ENCODE measurements at regions not wholly inside any gene's neighbourhood (a gene's known extent, or its start where the extent isn't known, plus 50 kb on each side); places are given as distances from the start of the nearest gene placed in this dataset.

DNA sequence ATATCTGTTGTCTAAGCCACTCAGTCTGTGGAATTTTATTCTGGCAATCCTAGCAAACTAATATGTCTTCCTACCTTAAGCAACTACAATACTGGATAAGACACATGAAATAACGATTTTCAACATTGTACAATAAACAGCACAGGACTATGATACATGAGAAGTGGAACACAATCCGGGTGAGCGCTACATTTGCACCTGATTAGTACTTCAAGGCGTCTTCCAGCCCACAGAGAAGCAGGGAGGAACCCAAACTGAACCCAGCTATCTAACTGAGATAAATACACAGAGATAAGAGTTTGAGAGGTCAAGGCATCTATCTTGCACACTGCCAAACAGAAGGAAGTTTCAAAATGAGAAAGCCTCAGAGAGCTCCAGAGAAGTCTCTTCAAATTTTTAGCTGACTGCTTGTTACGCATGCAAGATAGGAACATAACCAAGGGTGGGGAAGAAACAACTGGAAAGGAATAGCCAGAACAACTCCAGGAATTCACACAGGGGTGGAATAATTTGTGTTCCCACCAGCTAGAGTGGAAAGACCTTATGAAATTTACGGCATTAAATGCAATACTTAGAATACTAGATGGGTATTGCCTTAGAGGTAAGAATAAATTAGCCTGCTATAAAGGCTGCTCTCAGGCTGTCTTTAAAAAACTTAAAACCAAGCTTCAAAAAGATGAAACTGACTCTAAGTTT, 481.8 kb downstream of the MTRR start (continued):
- TF ChIP-seq, protein P1, sequence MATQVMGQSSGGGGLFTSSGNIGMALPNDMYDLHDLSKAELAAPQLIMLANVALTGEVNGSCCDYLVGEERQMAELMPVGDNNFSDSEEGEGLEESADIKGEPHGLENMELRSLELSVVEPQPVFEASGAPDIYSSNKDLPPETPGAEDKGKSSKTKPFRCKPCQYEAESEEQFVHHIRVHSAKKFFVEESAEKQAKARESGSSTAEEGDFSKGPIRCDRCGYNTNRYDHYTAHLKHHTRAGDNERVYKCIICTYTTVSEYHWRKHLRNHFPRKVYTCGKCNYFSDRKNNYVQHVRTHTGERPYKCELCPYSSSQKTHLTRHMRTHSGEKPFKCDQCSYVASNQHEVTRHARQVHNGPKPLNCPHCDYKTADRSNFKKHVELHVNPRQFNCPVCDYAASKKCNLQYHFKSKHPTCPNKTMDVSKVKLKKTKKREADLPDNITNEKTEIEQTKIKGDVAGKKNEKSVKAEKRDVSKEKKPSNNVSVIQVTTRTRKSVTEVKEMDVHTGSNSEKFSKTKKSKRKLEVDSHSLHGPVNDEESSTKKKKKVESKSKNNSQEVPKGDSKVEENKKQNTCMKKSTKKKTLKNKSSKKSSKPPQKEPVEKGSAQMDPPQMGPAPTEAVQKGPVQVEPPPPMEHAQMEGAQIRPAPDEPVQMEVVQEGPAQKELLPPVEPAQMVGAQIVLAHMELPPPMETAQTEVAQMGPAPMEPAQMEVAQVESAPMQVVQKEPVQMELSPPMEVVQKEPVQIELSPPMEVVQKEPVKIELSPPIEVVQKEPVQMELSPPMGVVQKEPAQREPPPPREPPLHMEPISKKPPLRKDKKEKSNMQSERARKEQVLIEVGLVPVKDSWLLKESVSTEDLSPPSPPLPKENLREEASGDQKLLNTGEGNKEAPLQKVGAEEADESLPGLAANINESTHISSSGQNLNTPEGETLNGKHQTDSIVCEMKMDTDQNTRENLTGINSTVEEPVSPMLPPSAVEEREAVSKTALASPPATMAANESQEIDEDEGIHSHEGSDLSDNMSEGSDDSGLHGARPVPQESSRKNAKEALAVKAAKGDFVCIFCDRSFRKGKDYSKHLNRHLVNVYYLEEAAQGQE (IDR thresholded peaks at IDR 0.05): no peak
- TF ChIP-seq MAFK (IDR thresholded peaks at IDR 0.05; ENCODE audit: partially characterized antibody): no peak

DNA sequence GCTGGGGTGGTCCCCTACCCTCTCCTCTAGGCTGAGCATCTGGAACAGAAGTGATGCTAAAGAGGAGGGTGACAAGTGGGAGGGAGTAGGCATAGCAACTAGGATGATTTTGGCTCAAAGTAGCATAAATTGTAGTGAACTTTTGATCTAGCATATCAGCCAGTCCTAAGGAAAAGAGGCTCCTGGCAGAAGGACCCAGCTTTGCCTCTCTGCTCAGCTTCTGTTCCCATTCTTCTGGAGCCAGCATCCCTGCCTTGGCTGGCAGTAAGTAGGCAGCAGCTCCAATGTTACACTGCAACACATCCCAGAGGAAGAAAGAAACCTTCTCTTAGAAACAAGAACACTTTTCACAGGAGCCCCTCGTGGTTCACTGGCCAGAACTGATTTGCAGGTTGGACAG, 487.0 kb downstream of the MTRR start:
- ATAC-seq (no peak), DNase-seq (ENCODE audit: low read depth in 1 of 2, low spot score in 1 of 2) (no peak), FAIRE-seq (no peak)
- TF ChIP-seq ESRRA (IDR thresholded peaks at IDR 0.05; ENCODE audit: borderline replicate concordance, low read length) (no peak), HOXB5 (CRISPR knock-in tag; IDR thresholded peaks at IDR 0.05) (no peak), RCOR1 (IDR thresholded peaks at IDR 0.05; ENCODE audit: low read depth, low read length) (no peak), CBX8 (IDR thresholded peaks at IDR 0.05) (no peak), HDAC2 (IDR thresholded peaks at IDR 0.05) (no peak), FOSL2 (IDR thresholded peaks at IDR 0.05) (no peak), FOSL2 (CRISPR knock-in tag; IDR thresholded peaks at IDR 0.05) (no peak), HEYL (CRISPR knock-in tag; IDR thresholded peaks at IDR 0.05) (no peak), CHD4 (IDR thresholded peaks at IDR 0.05; ENCODE audit: borderline replicate concordance) (no peak)
- TF ChIP-seq, protein P2, sequence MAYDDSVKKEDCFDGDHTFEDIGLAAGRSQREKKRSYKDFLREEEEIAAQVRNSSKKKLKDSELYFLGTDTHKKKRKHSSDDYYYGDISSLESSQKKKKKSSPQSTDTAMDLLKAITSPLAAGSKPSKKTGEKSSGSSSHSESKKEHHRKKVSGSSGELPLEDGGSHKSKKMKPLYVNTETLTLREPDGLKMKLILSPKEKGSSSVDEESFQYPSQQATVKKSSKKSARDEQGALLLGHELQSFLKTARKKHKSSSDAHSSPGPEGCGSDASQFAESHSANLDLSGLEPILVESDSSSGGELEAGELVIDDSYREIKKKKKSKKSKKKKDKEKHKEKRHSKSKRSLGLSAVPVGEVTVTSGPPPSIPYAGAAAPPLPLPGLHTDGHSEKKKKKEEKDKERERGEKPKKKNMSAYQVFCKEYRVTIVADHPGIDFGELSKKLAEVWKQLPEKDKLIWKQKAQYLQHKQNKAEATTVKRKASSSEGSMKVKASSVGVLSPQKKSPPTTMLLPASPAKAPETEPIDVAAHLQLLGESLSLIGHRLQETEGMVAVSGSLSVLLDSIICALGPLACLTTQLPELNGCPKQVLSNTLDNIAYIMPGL (CRISPR knock-in tag; IDR thresholded peaks at IDR 0.05; ENCODE audit: borderline replicate concordance): no peak
- TF ChIP-seq, protein P3, sequence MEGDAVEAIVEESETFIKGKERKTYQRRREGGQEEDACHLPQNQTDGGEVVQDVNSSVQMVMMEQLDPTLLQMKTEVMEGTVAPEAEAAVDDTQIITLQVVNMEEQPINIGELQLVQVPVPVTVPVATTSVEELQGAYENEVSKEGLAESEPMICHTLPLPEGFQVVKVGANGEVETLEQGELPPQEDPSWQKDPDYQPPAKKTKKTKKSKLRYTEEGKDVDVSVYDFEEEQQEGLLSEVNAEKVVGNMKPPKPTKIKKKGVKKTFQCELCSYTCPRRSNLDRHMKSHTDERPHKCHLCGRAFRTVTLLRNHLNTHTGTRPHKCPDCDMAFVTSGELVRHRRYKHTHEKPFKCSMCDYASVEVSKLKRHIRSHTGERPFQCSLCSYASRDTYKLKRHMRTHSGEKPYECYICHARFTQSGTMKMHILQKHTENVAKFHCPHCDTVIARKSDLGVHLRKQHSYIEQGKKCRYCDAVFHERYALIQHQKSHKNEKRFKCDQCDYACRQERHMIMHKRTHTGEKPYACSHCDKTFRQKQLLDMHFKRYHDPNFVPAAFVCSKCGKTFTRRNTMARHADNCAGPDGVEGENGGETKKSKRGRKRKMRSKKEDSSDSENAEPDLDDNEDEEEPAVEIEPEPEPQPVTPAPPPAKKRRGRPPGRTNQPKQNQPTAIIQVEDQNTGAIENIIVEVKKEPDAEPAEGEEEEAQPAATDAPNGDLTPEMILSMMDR (IDR thresholded peaks at IDR 0.05): no peak
- ChIA-PET CTCF (no interaction called here), POLR2A (no interaction called here)
- WGBS (ENCODE audit: missing lambda C conversion rate): 8% methylated on average over 1 of the region's 1 CpG
- Histone ChIP-seq H3K27ac (no peak overlapping the region), H3K4me2 (no peak overlapping the region), H3K4me1 (no peaks in the 10 kb centered on the region), H3K9me3 (no peaks in the 10 kb centered on the region), H3K4me3 (no peak overlapping the region)

DNA sequence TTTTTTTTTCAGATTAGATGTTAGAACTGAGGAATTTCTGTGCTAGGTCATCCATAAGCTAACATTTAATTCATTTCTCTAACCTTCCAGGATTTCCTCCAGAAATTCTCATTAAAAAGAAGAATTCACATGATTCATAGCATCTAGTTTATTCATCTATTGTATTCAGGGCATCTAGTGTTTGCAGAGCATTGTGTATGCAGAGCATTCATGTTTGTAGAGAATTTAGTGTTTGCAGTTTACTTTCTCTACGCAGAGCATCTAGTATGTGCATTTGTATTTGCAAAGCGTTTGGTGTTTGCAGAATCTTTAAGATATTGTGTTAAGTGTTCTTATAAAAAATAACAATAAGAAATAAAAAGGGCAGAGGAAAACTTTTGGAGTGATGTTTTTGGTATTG, 491.1 kb downstream of the MTRR start:
- ChIA-PET CTCF (no interaction called here), POLR2A (no interaction called here)
- H3K27ac ChIP-seq: no peak overlapping the region
- no peak for ATAC-seq
- no peak overlapping the region for H3K4me3 ChIP-seq
- H3K4me2 ChIP-seq: no peak overlapping the region
- no peaks in the 10 kb centered on the region for H3K4me1 ChIP-seq
- DNase-seq (ENCODE audit: low read depth in 1 of 2, low spot score in 1 of 2): no peak
- H3K9me3 ChIP-seq: no peaks in the 10 kb centered on the region
- WGBS (ENCODE audit: missing lambda C conversion rate): 3% methylated on average over 2 of the region's 2 CpGs
- no peak for FAIRE-seq
- TF ChIP-seq SMC3 (IDR thresholded peaks at IDR 0.05) (no peak), JUNB (IDR thresholded peaks at IDR 0.05) (no peak), ZSCAN20 (CRISPR knock-in tag; IDR thresholded peaks at IDR 0.05) (no peak), ESRRA (IDR thresholded peaks at IDR 0.05; ENCODE audit: borderline replicate concordance, low read length) (no peak), SREBF2 (IDR thresholded peaks at IDR 0.05) (no peak), MAZ (IDR thresholded peaks at IDR 0.05; ENCODE audit: borderline replicate concordance, low read depth, low read length) (no peak), HDAC2 (IDR thresholded peaks at IDR 0.05) (no peak), POLR2AphosphoS2 (conservative IDR thresholded peaks at IDR 0.05; ENCODE audit: low read length) (no peak), ZC3H11A (IDR thresholded peaks at IDR 0.05) (no peak), HOXB13 (CRISPR knock-in tag; IDR thresholded peaks at IDR 0.05; ENCODE audit: low read depth) (no peak), PHF8 (IDR thresholded peaks at IDR 0.05; ENCODE audit: borderline replicate concordance, low read depth) (no peak), EP300 (IDR thresholded peaks at IDR 0.05) (no peak), CBX8 (IDR thresholded peaks at IDR 0.05) (no peak), RCOR1 (IDR thresholded peaks at IDR 0.05; ENCODE audit: low read depth, low read length) (no peak)
- TF ChIP-seq, protein P1 (IDR thresholded peaks at IDR 0.05): no peak
- TF ChIP-seq, protein P4, sequence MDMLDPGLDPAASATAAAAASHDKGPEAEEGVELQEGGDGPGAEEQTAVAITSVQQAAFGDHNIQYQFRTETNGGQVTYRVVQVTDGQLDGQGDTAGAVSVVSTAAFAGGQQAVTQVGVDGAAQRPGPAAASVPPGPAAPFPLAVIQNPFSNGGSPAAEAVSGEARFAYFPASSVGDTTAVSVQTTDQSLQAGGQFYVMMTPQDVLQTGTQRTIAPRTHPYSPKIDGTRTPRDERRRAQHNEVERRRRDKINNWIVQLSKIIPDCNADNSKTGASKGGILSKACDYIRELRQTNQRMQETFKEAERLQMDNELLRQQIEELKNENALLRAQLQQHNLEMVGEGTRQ (IDR thresholded peaks at IDR 0.05): no peak
